ELR (cell line): ENCODE measurements at regions not wholly inside any gene's neighbourhood (a gene's known extent, or its start where the extent isn't known, plus 50 kb on each side); places are given as distances from the start of the nearest gene placed in this dataset.
"Not testable (repeated sequence)": the region's sequence is repeated elsewhere in the genome, so short reads cannot be mapped to it uniquely, and the experiment has no call there.

Experiments
- DNase-seq: peaks from one replicate; pipeline ENCODE4 v3.0.0-alpha.2; 2015; ENCODE audit warnings: low read depth

DNA sequence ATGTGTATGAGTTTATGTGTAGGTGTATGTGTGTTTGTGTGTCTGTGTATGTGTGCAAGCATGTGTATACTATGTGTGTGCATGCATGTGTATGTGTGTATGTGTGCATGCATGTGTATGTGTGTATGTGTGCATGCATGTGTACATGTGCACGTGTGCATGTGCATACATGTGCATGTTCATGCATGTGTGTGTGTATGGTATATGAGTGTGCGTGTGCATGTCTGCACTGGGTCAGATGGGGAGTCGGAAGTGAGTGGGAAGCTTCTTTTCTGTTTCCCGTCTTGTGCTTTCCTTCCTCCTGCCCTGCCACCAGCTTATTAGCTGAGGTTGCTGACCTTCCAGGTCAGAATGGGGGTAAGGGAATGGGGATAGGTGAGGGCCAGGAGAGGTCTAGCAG lies 174.7 kb downstream of the MAP2K4 start:
- DNase-seq: no peak

DNA sequence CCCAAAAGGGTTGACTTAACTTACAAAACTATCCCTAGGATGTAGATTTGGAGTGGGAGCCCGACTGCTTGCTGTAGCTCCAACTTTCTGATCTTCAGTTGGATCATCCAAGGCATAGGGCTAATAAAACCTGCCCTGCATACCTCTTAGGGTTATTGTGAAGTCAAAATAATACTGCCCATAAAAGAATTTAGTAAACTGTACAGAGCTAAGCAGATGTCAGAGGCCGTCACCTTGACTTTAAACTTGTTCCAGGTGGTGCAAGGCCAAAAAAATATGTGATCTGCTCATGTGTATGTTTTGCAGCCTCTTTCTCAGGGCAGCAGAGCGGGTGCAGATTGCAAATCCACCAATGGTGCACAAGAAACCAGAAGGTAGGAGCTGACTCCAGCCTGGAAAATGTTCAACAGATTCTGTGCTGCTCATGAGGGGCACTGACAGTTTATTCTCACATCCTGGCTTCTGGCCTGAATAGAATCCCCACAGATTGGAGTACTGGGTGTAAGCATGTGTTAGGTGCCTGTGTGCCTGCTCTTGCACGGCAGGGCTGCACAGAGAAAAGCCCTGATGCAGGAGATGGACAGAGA lies 180.7 kb downstream of the MAP2K4 start:
- no peak for DNase-seq

DNA sequence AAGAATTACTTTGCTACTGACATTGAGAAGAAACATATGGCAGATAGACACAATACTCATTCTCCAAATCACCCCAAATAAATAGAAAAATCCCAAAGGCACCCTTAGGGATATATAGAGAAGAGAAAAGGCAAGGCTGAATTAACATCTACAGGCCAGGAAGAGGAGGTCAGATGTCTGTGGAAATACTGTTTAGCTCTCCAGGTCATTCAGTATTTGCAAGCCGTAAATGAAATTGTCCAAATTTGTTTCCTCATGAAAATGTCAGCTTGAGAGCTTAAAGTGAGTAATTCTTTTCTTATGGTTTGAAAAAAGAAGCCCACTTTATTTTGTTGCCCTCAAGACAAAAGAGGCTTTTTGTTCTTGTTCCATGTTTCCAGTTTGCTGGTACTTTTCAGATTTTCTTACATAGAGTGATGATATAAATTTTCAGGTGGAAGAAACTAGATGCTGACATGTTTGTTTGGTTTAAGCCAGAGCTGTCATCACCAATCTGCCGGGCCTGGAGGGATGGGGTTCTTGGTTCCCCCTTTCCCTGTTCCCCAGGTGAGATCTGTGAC lies 189.0 kb downstream of the MAP2K4 start:
- no peak for DNase-seq

DNA sequence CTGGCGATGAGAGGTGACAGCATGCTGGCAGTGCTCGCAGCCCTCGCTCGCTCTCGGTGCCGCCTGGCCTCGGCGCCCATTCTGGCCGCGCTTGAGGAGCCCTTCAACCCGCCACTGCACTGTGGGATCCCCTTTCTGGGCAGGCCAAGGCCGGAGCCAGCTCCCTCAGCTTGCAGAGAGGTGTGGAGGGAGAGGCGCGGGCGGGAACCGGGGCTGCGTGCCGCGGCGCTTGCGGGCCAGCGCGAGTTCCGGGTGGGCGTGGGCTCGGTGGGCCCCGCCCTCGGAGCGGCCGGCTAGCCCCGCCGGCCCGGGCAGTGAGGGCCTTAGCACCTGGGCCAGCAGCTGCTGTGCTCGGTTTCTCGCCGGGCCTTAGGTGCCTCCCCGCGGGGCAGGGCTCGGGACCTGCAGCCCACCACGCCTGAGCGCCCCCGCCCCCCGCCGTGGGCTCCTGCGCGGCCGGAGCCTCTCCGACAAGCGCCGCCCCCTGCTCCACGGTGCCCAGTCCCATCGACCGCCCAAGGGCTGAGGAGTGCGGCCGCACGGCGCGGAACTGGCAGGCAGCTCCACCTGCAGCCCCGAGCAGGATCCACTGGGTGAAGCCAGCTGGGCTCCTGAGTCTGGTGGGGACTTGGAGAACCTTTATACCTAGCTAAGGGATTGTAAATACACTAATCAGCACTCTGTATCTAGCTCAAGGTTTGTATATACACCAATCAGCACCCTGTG lies 200.2 kb downstream of the MAP2K4 start:
- not testable (repeated sequence) for DNase-seq

DNA sequence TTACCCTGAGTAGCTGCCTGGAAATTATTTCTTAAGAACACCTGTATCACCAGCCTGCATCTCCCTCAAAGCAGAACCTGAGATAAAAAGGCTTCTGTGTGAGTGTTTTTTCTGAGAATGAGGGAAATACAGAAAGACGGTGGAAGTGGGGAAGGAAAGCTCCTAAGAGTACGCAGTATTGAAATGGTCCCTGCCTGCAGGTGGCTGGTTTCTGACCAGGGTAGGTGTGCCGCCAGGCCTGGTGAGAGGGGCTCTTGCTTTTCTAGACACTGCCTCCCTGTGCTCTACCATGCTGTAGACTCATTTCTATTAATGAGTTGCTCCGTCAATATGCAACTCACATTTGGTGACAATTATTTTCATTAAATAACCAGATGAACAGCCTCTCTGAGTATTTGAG lies 201.7 kb downstream of the MAP2K4 start:
- no peak for DNase-seq

DNA sequence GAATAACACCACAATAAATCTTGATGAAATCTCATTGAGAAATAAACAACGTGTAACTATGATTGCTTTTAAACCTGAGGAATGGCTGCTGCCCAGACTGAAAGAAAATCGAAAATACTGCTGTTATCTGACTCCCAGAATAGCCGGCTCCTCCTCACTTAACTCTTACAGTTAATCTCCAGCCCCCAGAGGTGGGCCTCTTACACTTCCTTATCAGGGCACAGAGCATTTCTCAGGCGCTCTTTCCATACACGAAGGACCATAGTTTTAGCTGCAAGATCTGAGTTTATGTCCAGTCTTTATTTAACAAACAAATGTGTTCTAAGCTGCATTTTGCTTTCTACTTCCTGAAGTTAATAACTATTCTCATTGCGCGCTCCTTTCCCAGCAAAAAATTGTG lies 206.9 kb downstream of the MAP2K4 start:
- DNase-seq: no peak

DNA sequence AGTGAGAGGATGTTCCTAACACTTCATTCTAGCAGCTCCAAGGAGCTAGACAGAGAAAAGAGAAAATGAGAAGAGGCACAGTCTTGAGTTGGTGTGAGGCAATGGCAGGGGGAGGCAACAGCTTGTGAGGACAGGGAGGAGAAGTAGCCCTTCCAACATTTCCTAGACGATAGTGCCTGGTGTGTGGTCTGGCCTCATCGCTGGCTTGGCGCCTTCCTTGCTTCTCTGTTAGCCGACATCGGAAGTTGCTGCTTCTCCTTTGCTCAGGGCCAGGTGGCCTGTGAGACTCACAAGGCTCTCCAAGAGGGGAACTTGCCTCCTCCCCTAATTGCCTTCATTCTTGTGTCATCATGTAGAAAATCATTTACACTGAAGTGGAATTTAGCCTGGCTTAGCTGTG lies 208.7 kb downstream of the MAP2K4 start:
- DNase-seq: no peak

DNA sequence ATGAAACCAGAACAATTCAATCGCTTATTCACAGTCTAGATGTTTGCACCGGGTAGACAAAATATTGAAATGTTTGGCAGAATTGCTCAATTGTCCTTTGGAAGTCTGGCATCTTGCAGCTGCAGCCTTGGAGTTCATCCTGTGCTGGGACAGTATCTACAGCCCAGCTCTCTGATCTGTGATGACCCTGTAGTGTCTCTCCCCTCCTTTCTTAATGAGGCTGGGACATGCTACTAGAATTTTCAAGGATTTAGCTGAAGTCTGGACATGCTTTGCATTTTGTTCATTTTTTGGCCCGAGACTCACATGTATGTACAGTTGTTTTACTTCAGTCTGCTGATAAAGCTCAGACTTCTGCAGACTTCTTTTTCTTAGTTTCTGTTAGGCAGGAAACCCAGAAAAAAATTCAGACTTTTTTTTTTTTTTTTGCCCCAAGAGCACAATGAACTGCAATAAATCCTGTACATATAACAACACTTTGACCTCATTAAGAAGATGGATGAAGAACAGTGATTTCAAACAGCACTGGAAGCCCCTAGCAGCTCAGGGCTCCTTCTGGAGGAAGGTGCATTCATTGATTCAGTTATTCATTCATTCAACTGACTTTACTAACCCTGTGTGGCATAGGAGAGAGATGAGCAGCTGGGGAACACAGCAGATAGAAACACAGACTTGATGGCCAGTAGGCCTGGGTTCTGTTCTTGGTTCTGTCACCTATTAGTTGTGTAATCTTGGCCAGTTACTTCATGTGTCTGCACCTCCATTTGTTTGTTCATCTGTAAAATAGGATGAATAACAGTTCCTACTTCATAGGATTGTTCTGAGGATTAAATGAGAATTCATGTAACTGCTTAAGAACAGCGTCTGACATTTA lies 210.0 kb downstream of the MAP2K4 start:
- no peak for DNase-seq

DNA sequence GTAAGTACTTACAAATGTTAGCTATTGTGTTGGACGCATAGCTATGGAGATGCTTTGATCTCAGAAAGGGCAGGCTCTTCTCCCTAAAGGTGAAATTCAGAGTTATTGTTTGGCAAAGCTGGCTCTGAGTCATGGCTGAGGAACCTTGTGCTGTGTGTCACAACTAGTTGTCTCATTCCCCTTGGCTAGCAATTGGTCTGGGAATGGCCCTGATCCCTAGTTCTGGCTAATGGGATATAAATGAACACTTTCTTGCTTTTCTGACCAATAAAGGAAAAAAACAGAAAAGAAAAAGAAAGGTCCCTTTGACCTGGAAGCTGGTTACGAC lies 210.6 kb downstream of the MAP2K4 start:
- peak; percentile 31 for DNase-seq

DNA sequence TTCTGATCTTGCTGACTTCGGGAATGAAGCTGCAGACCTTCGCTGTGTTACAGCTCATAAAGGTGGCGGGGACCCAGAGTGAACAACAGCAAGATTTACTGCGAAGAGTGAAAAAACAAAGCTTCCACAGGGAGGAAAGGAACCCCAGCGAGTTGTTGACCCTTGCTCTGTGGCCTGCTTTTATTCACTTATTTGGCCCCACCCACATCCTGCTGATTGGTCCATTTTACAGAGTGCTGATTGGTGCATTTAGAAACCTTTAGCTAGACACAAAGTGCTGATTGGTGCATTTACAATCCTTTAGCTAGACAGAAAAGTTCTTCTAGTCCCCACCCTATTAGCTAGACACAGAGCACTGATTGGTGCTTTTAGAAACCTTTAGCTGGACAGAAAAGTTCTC lies 218.3 kb downstream of the MAP2K4 start:
- not testable (repeated sequence) for DNase-seq

DNA sequence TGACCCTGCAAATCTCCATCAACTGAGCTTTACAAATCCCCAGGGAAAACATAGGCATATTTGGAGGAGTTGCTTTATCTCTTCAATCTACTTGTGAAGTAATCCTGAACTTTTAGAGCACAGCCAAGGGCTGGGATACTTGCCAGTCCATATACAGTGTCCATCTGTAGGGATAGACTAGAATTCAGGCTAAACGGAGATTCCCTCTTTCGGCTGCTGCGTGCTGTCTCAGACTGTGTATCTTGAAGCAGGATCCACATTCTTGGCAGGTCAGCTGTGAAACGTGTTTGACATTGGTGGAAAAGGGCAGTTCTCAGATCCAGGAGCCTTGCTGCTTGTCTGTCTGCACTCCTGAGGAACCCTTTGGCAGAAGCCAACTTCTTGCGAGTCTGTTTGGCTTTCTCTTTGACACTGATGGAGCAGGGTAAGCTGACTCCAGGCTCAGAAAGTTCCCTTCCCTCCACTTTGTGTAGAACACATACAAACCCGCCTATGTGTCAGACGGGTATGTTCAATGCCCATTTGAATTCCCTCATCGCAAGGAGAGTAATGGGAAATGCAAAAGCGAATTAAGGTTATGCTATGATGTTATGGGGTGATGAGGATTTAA lies 221.8 kb downstream of the MAP2K4 start:
- no peak for DNase-seq

DNA sequence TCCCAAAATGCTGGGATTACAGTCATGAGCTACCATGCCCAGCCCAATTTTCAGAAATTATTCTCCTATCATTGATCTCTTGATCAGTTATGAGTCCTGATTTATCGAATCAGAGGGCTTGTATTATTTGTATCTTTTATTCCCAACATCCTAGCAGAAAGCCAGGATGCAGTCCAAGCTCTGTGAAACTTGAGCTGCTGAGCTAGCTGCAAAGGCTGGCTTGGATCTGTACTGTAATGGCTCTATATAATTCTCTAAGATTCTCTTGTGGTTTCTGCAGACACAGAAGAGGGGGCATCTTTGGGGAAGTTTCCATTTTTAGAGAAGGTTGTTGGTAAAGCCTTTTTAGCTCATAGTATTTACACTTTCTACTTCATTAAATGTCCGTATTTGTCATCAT lies 227.1 kb downstream of the MAP2K4 start:
- DNase-seq: no peak

DNA sequence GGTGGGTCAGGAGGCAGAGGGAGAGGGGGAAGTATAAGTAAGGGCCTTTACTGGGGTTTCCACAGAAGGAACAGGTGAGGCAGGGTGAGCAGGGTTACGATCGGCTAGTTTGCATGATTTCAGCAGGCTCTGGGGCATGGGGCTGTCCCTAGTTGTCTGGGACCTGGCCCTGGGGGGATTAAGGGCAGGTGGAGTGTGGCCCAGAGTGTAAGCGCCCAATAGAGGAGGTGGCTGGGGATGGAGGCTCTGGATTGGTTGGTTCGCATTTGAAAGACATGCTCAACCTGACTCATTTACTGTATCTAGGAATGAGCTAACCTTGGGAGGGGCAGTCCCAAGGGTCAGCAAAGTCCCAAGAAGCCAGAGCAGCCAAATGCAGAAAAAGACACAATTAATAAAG lies 230.3 kb downstream of the MAP2K4 start:
- DNase-seq: no peak

DNA sequence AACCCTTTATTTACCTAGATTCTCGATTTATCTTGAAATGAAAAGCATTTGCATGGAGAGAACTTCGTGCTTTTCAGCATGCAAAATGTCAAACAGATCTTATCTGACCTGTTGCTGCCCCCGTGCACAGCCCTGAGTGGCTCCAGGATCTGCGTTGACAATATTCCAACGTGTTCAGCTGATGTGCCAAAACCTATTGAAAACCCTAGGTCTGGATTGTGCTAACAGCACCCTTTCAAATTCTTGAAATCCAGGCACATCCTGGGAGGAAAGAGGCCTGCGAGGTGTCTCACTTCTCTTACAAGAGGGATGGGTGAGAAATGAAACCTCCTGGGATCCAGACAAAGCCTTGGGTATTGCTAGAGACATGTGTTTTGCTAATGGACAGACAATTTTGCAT lies 231.8 kb downstream of the MAP2K4 start:
- no peak for DNase-seq

DNA sequence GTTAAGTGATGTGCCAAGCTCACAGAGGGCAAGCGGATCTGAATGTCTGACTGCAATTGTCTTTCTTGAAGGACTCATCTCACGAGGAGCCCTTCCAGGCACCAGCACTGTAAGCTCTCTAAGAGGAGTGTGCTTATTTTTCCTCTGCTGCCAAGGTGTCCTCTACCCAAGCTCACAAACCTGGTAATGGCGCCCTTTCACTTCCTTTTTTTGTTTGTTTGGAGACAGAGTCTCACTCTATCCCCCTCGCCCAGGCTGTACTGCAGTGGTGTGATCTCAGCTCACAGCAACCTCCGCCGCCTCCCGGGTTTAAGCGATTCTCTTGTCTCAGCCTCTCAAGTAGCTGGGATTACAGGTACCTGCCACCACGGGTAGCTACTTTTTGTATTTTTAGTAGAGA lies 233.8 kb downstream of the MAP2K4 start:
- DNase-seq: no peak

DNA sequence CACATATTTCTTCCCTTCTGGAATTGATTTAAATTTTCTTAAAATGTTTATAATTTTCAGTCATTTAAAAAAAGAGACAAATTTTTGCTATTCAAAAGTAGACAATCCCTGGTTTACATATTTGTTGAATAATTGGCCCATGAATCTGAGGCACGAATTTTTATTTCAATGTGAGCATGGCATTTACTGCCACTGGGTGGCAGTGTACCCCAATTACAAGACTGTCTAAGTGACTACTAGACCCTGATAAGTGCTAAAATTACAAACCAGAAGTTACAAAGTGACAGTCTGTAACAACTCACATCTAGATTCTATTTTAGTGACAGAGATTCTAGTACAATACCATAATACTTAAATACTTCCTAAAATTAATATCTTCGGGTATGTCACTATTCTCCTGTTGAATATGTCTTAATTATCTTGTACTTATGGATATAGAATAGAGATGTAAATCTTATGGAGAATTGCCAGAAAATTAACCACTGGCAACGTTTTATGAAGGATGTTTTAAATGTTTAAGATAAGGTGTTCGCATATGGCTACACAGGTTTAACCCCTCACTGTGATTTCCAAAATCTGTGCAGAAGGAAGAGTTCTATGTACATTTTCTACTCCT lies 235.8 kb downstream of the MAP2K4 start:
- DNase-seq: peak; percentile 54

DNA sequence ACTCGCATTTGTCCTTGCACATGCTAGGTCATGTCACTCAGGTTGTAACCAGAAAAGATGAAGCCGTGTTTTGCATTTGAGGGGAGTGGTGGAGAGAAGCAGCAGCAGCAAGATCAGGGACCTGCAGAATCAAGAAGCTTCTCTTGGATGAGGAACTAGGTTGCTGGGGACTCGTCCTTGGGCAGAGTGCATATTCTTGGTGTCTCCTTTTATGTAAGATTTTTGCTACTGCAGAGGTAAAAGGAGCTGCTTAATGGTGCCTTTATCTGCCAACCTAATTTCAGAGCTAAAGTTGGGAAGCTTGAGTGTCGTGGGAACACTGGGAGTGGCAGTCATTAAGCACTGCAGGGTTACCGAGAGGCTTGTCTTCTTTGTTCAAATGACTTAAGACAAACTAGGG lies 236.5 kb downstream of the MAP2K4 start:
- no peak for DNase-seq

DNA sequence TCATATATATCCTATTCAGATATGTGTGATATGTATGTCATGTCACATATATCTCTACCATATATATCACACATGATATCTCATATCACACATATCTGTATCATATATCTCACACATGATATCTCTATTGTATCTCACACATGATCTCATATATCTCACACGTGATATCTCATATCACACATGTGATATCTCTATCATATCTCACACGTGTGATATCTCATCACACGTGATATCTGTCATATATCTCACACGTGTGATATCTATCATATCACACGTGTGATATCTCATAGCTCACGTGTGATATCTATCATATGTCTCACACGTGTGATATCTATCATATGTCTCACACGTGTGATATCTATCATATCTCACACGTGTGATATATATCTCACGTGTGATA lies 240.7 kb downstream of the MAP2K4 start:
- no peak for DNase-seq

DNA sequence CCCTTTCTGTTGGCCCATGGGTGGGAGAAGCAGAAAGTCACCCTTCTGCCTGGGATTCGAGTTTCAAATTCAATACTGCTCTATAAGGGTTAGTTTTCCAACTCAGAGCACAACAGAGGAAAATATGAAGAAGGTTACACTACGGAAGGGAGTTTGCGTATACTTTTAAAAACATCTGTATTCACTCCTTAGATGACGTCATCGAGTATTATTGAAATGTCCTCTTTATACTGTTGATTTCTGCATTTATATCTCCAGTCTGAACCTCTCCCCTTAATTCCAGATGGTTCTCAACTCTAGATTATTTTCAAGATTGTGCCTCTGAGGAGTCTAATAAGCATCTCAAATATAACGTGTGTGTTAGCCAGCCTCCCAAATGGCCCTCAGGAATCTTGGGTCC lies 249.1 kb downstream of the MAP2K4 start:
- no peak for DNase-seq

DNA sequence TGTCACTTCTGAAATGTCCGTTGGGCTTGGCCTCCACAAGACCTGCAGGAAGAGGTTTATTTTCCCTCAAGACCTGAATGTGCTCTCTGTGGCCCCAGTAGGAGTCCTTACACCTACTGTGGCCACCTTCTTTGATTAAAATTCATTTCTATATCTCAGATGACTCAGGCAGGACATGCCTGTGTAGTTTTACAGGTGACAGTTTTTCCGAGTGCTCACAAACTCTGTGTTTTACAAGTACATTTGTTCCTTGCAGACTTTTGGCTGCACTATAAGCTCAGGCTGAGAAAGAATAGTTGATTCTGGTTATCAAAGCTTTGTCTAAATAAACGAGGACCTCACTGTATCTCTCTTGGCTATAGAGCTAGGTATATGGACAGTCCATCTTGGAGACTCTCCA lies 257.1 kb downstream of the MAP2K4 start:
- no peak for DNase-seq

DNA sequence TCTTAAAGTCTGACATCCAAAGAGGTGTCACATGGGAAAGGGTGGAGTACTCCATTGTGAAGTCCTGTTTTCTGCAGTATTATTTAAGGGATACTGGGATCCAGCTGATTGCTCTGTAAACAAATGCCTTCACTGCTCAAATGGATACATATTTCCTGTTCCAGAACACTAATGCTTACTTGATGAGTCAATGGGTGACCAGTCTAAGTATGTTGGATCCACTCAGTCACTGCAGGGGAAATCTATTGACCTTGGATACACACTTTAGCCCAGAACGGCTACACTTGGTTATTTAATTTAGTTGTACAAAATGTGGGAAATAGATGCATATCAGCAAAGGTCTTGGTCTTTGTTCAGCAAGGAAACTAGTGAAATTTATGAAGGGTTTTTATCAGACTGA lies 261.4 kb downstream of the MAP2K4 start:
- peak; percentile 59 for DNase-seq

DNA sequence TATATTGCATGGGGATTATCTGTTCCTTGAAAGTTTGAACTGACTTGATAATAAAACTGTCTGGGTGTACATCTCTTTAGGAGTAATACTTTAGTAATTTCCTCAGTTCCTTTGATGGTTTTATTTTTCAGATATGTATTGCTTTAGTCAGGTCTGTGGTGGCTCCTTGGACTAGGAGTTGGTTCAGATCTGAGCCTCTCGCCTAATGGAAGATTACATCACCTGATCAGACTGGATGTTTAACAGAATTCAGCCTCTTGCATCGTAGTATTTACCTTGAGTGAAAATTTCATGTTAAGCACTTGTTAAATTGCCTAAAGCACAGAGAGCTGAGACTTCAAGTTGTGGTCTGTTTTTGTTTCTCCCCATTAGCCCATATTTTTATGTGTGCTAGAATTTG lies 267.3 kb downstream of the MAP2K4 start:
- no peak for DNase-seq
